MCF 10A (cell line): ENCODE measurements at regions not wholly inside any gene's neighbourhood (a gene's known extent, or its start where the extent isn't known, plus 50 kb on each side); places are given as distances from the start of the nearest gene placed in this dataset.
A peak's percentile ranks its signal among the peaks of the same experiment; 100 is the strongest.

ENCODE experiments used
- BruUV-seq: library from RNA; stranded (reverse); fragments of 400-500 nt; replicated peaks from 2 replicates; lab custom pipeline; 2021; lab: Mats Ljungman, UMichigan
- CTCF ChIA-PET: fragments of 300-600 bp; sonication (Branson Sonifier 250); formaldehyde crosslinking; extraction: SDS; loops from one replicate; lab custom pipeline; 2021; ENCODE audit warnings: antibody characterized with exemption, inconsistent platforms; lab: Yijun Ruan, JAX
- POLR2A ChIA-PET: fragments of 300-600, 350-650 bp; sonication (Branson Sonifier 250); formaldehyde crosslinking; extraction: SDS; loops from one replicate; lab custom pipeline; 2020; ENCODE audit warnings: antibody characterized with exemption, inconsistent platforms; lab: Yijun Ruan, JAX
- DNase-seq: peaks from one replicate; pipeline ENCODE4 v3.0.0-alpha.2; 2018; ENCODE audit not compliant: unreplicated experiment
- H3K27ac Mint-ChIP-seq: one replicate; pipeline ENCODE4 v1.8.0; 2022; ENCODE audit warnings: mild to moderate bottlenecking, low read depth, mixed read lengths; ENCODE audit not compliant: unreplicated experiment
- H3K27me3 Mint-ChIP-seq: one replicate; pipeline ENCODE4 v1.8.0; 2022; ENCODE audit warnings: mixed read lengths; ENCODE audit not compliant: insufficient read depth, unreplicated experiment
- H3K36me3 Mint-ChIP-seq: one replicate; pipeline ENCODE4 v1.8.0; 2022; ENCODE audit warnings: mild to moderate bottlenecking, moderate library complexity, mixed read lengths; ENCODE audit not compliant: insufficient read depth, unreplicated experiment
- H3K4me1 Mint-ChIP-seq: one replicate; pipeline ENCODE4 v1.8.0; 2022; ENCODE audit warnings: mixed read lengths; ENCODE audit not compliant: insufficient read depth, unreplicated experiment
- H3K4me3 Mint-ChIP-seq: one replicate; pipeline ENCODE4 v1.8.0; 2022; ENCODE audit warnings: mild to moderate bottlenecking, moderate library complexity, mixed read lengths; ENCODE audit not compliant: unreplicated experiment
- H3K9me3 Mint-ChIP-seq: one replicate; pipeline ENCODE4 v1.8.0; 2022; ENCODE audit warnings: mixed read lengths; ENCODE audit not compliant: unreplicated experiment
- CTCF ChIP-seq: fragments of 200-600 bp; IDR thresholded peaks from one replicate; pipeline ENCODE4 v1.8.0; 2022; ENCODE audit warnings: antibody characterized with exemption, mild to moderate bottlenecking; ENCODE audit not compliant: unreplicated experiment
- intact Hi-C: fragments of 100-400 bp; cut with micrococcal nuclease; formaldehyde crosslinking; loops from 2 replicates; pipeline ENCODE4 v1.14.1; 2022

DNA sequence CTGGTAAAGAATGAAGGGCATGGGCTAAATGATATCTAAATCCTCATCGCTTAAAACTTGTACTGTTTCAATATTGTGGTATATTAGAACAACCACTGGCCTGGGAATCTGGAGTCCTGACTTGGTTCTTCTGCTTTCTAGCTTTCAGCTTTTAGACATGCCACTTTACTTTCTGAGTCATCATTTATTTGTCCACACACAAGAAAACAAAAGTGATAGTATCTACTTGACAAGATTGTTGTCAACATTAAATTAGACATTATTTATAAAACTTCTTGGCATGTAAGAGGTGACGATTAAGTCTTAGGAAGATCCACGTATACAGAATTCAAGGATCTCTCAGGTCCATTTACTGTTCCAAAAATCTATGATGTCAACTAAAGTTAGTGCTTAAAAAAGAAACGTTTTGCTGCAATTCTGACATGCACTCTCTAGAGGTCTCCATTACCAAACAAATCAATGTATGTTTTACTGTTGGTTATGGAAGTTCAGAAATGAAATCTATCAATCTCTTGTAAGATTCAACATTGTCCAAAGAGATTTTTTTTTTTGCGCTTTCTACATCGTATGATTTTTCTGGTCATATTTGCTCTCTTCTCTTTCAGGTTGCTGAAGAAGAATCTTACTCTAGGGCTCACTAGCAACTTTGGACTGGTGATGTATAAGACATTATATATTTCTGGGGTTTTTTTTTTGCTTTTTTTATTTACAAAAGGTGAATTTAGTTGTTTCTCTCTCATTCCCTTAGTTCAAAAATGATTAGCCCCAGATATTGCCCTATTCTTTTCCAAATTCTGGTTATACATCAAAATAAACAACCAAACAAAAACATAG lies 53.6 kb upstream of the DYNC1I1 start:
- H3K4me1 Mint-ChIP-seq, result no peaks in the 10 kb centered on the region
- CTCF ChIA-PET, result interaction anchor here (0.7 to 3.2 kb wide), 8 partner anchors 12 to 1309 kb away, joined by 3 to 15 read pairs (median 4); no protein-coding TSS in a partner anchor
- BruUV-seq, result no TSS peak

GRCh38 chr7:95716357-95717122 lies 55.8 kb upstream of the DYNC1I1 start:
- no peak for TF ChIP-seq CTCF
- ChIA-PET CTCF (interaction anchor here (0.6 to 3.2 kb wide), 9 partner anchors 26 to 188 kb away, joined by 3 to 15 read pairs (median 4); no protein-coding TSS in a partner anchor), POLR2A (interaction anchor here (0.6 to 1.2 kb wide), 2 partner anchors 34 to 232 kb away, joined by 3 read pairs; no protein-coding TSS in a partner anchor)
- H3K4me3 Mint-ChIP-seq, result no peak overlapping the region
- BruUV-seq, result no TSS peak
- DNase-seq, result no peak
- intact Hi-C loops, result no loop called here
- no peaks in the 10 kb centered on the region for H3K4me1 Mint-ChIP-seq
- H3K27ac Mint-ChIP-seq, result no peak overlapping the region
- no peaks in the 10 kb centered on the region for H3K36me3 Mint-ChIP-seq
- peaks cover 6% of the 10 kb centered on the region for H3K9me3 Mint-ChIP-seq
- H3K27me3 Mint-ChIP-seq, result peaks cover 79% of the 10 kb centered on the region

More for the DNA sequence above, 53.6 kb upstream of the DYNC1I1 start:
- DNase-seq, result peak; percentile 31
- TF ChIP-seq CTCF, result peak; percentile 35
- H3K27me3 Mint-ChIP-seq, result peaks cover 75% of the 10 kb centered on the region
- POLR2A ChIA-PET, result interaction anchor here (1.0 kb wide), 1 partner anchor 152 kb away, joined by 5 read pairs; no protein-coding TSS in a partner anchor
- H3K4me3 Mint-ChIP-seq, result no peak overlapping the region
- intact Hi-C loops, result no loop called here
- no peak overlapping the region for H3K27ac Mint-ChIP-seq
- H3K36me3 Mint-ChIP-seq, result no peaks in the 10 kb centered on the region
- H3K9me3 Mint-ChIP-seq, result no peaks in the 10 kb centered on the region

GRCh38 chr7:95715274-95715673 lies 57.1 kb upstream of the DYNC1I1 start:
- ChIA-PET POLR2A (no interaction called here), CTCF (interaction anchor here (0.9 kb wide), 1 partner anchor 25 kb away, joined by 4 read pairs; no protein-coding TSS in a partner anchor)
- H3K27me3 Mint-ChIP-seq, result peaks cover 79% of the 10 kb centered on the region
- H3K9me3 Mint-ChIP-seq, result peaks cover 13% of the 10 kb centered on the region
- no peaks in the 10 kb centered on the region for H3K4me1 Mint-ChIP-seq
- intact Hi-C loops, result no loop called here
- DNase-seq, result no peak
- H3K4me3 Mint-ChIP-seq, result no peak overlapping the region
- BruUV-seq, result no TSS peak
- no peak for TF ChIP-seq CTCF
- no peaks in the 10 kb centered on the region for H3K36me3 Mint-ChIP-seq
- H3K27ac Mint-ChIP-seq, result no peak overlapping the region

GRCh38 chr7:95710711-95711110 lies 61.6 kb upstream of the DYNC1I1 start:
- CTCF ChIA-PET, result no interaction called here
- Mint-ChIP-seq H3K4me3 (no peak overlapping the region), H3K9me3 (peaks cover 13% of the 10 kb centered on the region), H3K4me1 (no peaks in the 10 kb centered on the region), H3K27me3 (peaks cover 100% of the 10 kb centered on the region), H3K36me3 (no peaks in the 10 kb centered on the region), H3K27ac (no peak overlapping the region)
- TF ChIP-seq CTCF, result no peak
- no peak for DNase-seq
- BruUV-seq, result no TSS peak
- POLR2A ChIA-PET, result no interaction called here
- intact Hi-C loops, result no loop called here
